H9 (cell line): ENCODE measurements at regions not wholly inside any gene's neighbourhood (a gene's known extent, or its start where the extent isn't known, plus 50 kb on each side); places are given as distances from the start of the nearest gene placed in this dataset.

Experiments
- DNase-seq: peaks from one replicate; pipeline ENCODE4 v3.0.0-alpha.2; 2017
- H2AFZ ChIP-seq: one replicate; pipeline ENCODE4 v1.6.1; 2013; ENCODE audit warnings: mild to moderate bottlenecking, low read length, control low read depth, moderate library complexity
- H2AK5ac ChIP-seq: 2 replicates; pipeline ENCODE4 v1.6.1; 2013; ENCODE audit warnings: low read length, control low read depth, mixed read lengths; ENCODE audit not compliant: insufficient read length
- H2BK120ac ChIP-seq: one replicate; pipeline ENCODE4 v1.6.1; 2013; ENCODE audit warnings: low read depth, mild to moderate bottlenecking, low read length, control low read depth, inconsistent platforms; ENCODE audit not compliant: poor library complexity, severe bottlenecking
- H2BK12ac ChIP-seq: 2 replicates; pipeline ENCODE4 v1.6.1; 2013; ENCODE audit warnings: low read length, control low read depth, mixed read lengths, low read depth; ENCODE audit not compliant: insufficient read length
- H2BK15ac ChIP-seq: 2 replicates; pipeline ENCODE4 v1.6.1; 2013; ENCODE audit warnings: low read depth, low read length, control low read depth
- H2BK20ac ChIP-seq: one replicate; pipeline ENCODE4 v1.6.1; 2013; ENCODE audit warnings: low read depth, mild to moderate bottlenecking, low read length, control low read depth, inconsistent platforms; ENCODE audit not compliant: poor library complexity, severe bottlenecking
- H2BK5ac ChIP-seq: 2 replicates; pipeline ENCODE4 v1.6.1; 2013; ENCODE audit warnings: low read length, control low read depth, mixed read lengths; ENCODE audit not compliant: insufficient read length
- H3K14ac ChIP-seq: 2 replicates; pipeline ENCODE4 v1.6.1; 2013; ENCODE audit warnings: low read length, control low read depth; ENCODE audit not compliant: insufficient read depth
- H3K18ac ChIP-seq: 2 replicates; pipeline ENCODE4 v1.6.1; 2013; ENCODE audit warnings: low read depth, mild to moderate bottlenecking, mixed read lengths, low read length, control low read depth; ENCODE audit not compliant: insufficient read length
- H3K23ac ChIP-seq: 2 replicates; pipeline ENCODE4 v1.6.1; 2013; ENCODE audit warnings: low read length, control low read depth, mixed read lengths, low read depth; ENCODE audit not compliant: insufficient read length
- H3K23me2 ChIP-seq: 2 replicates; pipeline ENCODE4 v1.6.1; 2013; ENCODE audit warnings: low read depth, mild to moderate bottlenecking, mixed read lengths, low read length, control low read depth; ENCODE audit not compliant: insufficient read length, poor library complexity, severe bottlenecking
- H3K27ac ChIP-seq: 2 replicates; pipeline ENCODE4 v1.5.1; 2013; ENCODE audit warnings: low read length, control low read depth, mixed read lengths, low read depth; ENCODE audit not compliant: insufficient read length
- H3K27me3 ChIP-seq: 2 replicates; pipeline ENCODE4 v1.6.1; 2013; ENCODE audit warnings: low read length, control low read depth, inconsistent platforms; ENCODE audit not compliant: insufficient read depth
- H3K4ac ChIP-seq: 2 replicates; pipeline ENCODE4 v1.6.1; 2013; ENCODE audit warnings: low read depth, mild to moderate bottlenecking, control low read depth, inconsistent platforms, low read length, moderate library complexity
- H3K4me1 ChIP-seq: 2 replicates; pipeline ENCODE4 v1.6.1; 2013; ENCODE audit warnings: low read length, control low read depth, inconsistent platforms; ENCODE audit not compliant: insufficient read depth
- H3K4me2 ChIP-seq: 2 replicates; pipeline ENCODE4 v1.6.1; 2013; ENCODE audit warnings: low read length, control low read depth, mixed read lengths; ENCODE audit not compliant: insufficient read length, insufficient read depth
- H3K56ac ChIP-seq: 2 replicates; pipeline ENCODE4 v1.6.1; 2013; ENCODE audit warnings: low read depth, mild to moderate bottlenecking, mixed read lengths, low read length, control low read depth; ENCODE audit not compliant: insufficient read length
- H3K79me1 ChIP-seq: 2 replicates; pipeline ENCODE4 v1.6.1; 2013; ENCODE audit warnings: low read depth, mild to moderate bottlenecking, moderate library complexity, low read length, control low read depth, inconsistent platforms; ENCODE audit not compliant: insufficient read depth, poor library complexity, severe bottlenecking
- H3K79me2 ChIP-seq: 2 replicates; pipeline ENCODE4 v1.6.1; 2013; ENCODE audit warnings: low read length, control low read depth, inconsistent platforms; ENCODE audit not compliant: insufficient read depth
- H3K9ac ChIP-seq: 2 replicates; pipeline ENCODE4 v1.6.1; 2013; ENCODE audit warnings: low read length, control low read depth, mixed read lengths; ENCODE audit not compliant: insufficient read length; ENCODE audit errors: extremely low read depth
- H3K9me3 ChIP-seq: one replicate; pipeline ENCODE4 v1.6.1; 2013; ENCODE audit warnings: low read depth, low read length, inconsistent platforms; ENCODE audit not compliant: control insufficient read depth
- H3T11ph ChIP-seq: one replicate; pipeline ENCODE4 v1.6.1; 2013; ENCODE audit warnings: mild to moderate bottlenecking, low read length, control low read depth, inconsistent platforms
- H4K20me1 ChIP-seq: one replicate; pipeline ENCODE4 v1.6.1; 2013; ENCODE audit not compliant: control insufficient read depth, insufficient read length, insufficient read depth
- H4K5ac ChIP-seq: 2 replicates; pipeline ENCODE4 v1.6.1; 2013; ENCODE audit warnings: low read depth, mild to moderate bottlenecking, mixed read lengths, low read length, control low read depth; ENCODE audit not compliant: insufficient read length
- H4K8ac ChIP-seq: replicated peaks from 2 replicates; pipeline ENCODE4 v1.6.1; 2013; ENCODE audit warnings: low read length, control low read depth, mixed read lengths, low read depth; ENCODE audit not compliant: insufficient read length
- H4K91ac ChIP-seq: 2 replicates; pipeline ENCODE4 v1.6.1; 2013; ENCODE audit warnings: low read depth, mild to moderate bottlenecking, moderate library complexity, mixed read lengths, low read length, control low read depth; ENCODE audit not compliant: insufficient read length
- H3K27ac Mint-ChIP-seq, 3 experiments: 2 replicates in 2 of 3; 3 replicates in 1 of 3; pipeline ENCODE4 v1.8.0; 2020 to 2021; ENCODE audit warnings: mixed read lengths in 3 of 3, mild to moderate bottlenecking in 1 of 3, moderate library complexity in 1 of 3
- H3K27me3 Mint-ChIP-seq: 2 replicates; pipeline ENCODE4 v1.8.0; 2021; ENCODE audit warnings: low read depth, mild to moderate bottlenecking, moderate library complexity, mixed read lengths
- H3K36me3 Mint-ChIP-seq, 3 experiments: 2 replicates in 2 of 3; 3 replicates in 1 of 3; pipeline ENCODE4 v1.8.0; 2020 to 2021; ENCODE audit warnings: low read depth in 3 of 3, mixed read lengths in 3 of 3; ENCODE audit not compliant: insufficient read depth in 1 of 3
- H3K4me1 Mint-ChIP-seq, 2 experiments: 2 replicates each; pipeline ENCODE4 v1.8.0; 2020; ENCODE audit warnings: mixed read lengths in 2 of 2
- H3K4me3 Mint-ChIP-seq, 2 experiments: 2 replicates in 1 of 2; 3 replicates in 1 of 2; pipeline ENCODE4 v1.8.0; 2020 to 2021; ENCODE audit warnings: mild to moderate bottlenecking in 2 of 2, mixed read lengths in 2 of 2, moderate library complexity in 1 of 2
- H3K9me3 Mint-ChIP-seq, 2 experiments: 2 replicates in 1 of 2; 3 replicates in 1 of 2; pipeline ENCODE4 v1.8.0; 2020; ENCODE audit warnings: mild to moderate bottlenecking in 2 of 2, mixed read lengths in 2 of 2, moderate library complexity in 1 of 2
- WGBS: extraction: QIAGEN DNeasy Blood & Tissue Kit; methylation state at CpG from one replicate; pipeline ENCODE4 v1.1.7; 2013; ENCODE audit warnings: missing lambda C conversion rate, low lambda C conversion rate, mixed read lengths; ENCODE audit not compliant: insufficient read length; ENCODE audit errors: extremely low coverage; 5-methylcytosine and 5-hydroxymethylcytosine counted together
- TF ChIP-seq, protein P1 (sequence below): fragments of 200-600 bp; sonication (generic); conservative IDR thresholded peaks from 3 replicates; pipeline ENCODE4 v1.8.0; 2021; ENCODE audit warnings: antibody characterized with exemption, mild to moderate bottlenecking

DNA sequence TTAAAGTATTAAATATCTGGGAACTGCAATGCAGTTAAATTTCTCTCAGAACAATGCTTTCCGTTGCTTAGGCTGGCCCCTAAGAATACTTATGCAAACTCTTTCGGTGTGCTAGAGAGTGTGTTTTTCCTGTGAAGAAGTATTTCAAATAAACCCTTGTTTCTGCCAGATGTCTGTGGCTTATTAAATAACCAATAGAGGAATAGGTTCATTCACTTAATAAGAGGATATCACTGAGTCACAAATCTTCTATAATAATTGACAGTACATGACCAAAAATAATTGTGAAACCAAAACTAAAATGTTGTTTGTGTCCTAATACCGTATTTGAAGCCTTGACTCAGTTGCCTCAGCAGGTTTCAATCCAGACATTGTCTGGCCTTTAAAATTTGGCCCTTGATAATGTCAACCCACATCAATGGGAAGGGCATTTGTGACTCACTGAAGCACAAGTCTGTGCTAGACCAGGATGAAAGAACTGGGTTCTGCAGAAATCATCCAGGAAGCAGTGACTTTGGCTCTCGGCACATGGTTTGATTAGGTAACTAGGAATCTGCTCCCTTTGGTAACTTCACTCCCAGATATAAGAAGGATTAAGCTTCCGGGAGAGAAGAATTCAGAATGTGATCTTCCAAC, 104.2 kb upstream of the BARHL2 start:
- no peaks in the 10 kb centered on the region for H3K4me1 ChIP-seq
- H3K14ac ChIP-seq: no peak overlapping the region
- no peak overlapping the region for H3T11ph ChIP-seq
- Mint-ChIP-seq H3K27me3 (peaks cover 30% of the 10 kb centered on the region), H3K27ac (no peak overlapping the region), H3K4me1 (no peaks in the 10 kb centered on the region), H3K36me3 (no peaks in the 10 kb centered on the region), H3K9me3 (no peaks in the 10 kb centered on the region), H3K4me3 (no peak overlapping the region)
- no peak overlapping the region for H4K8ac ChIP-seq
- no peaks in the 10 kb centered on the region; the same call in 1 of the 2 replicates for H3K27me3 ChIP-seq
- no peak overlapping the region for H2BK20ac ChIP-seq
- no peak overlapping the region for H4K5ac ChIP-seq
- H3K4ac ChIP-seq: no peak overlapping the region
- H3K9me3 ChIP-seq: no peaks in the 10 kb centered on the region
- H3K56ac ChIP-seq: no peak overlapping the region
- no peak overlapping the region for H3K18ac ChIP-seq
- H3K27ac ChIP-seq: no peak overlapping the region
- no peaks in the 10 kb centered on the region for H3K23me2 ChIP-seq
- no peak overlapping the region for H3K9ac ChIP-seq
- no peak overlapping the region for H3K23ac ChIP-seq
- H3K79me2 ChIP-seq: 0 out of 2 replicates have a peak, but pooled peaks cover 2% of the 10 kb centered on the region
- H2AK5ac ChIP-seq: no peak overlapping the region
- no peak overlapping the region for H2BK15ac ChIP-seq
- no peak overlapping the region for H2BK12ac ChIP-seq
- DNase-seq: no peak
- no peak overlapping the region for H2BK5ac ChIP-seq
- no peak overlapping the region for H2BK120ac ChIP-seq
- no peak overlapping the region for H3K4me2 ChIP-seq
- H4K20me1 ChIP-seq: no peaks in the 10 kb centered on the region
- WGBS: no CpG with 5 or more reads among the region's 5 CpGs
- H4K91ac ChIP-seq: no peak overlapping the region
- no peaks in the 10 kb centered on the region for H3K79me1 ChIP-seq
- TF ChIP-seq, protein P1, sequence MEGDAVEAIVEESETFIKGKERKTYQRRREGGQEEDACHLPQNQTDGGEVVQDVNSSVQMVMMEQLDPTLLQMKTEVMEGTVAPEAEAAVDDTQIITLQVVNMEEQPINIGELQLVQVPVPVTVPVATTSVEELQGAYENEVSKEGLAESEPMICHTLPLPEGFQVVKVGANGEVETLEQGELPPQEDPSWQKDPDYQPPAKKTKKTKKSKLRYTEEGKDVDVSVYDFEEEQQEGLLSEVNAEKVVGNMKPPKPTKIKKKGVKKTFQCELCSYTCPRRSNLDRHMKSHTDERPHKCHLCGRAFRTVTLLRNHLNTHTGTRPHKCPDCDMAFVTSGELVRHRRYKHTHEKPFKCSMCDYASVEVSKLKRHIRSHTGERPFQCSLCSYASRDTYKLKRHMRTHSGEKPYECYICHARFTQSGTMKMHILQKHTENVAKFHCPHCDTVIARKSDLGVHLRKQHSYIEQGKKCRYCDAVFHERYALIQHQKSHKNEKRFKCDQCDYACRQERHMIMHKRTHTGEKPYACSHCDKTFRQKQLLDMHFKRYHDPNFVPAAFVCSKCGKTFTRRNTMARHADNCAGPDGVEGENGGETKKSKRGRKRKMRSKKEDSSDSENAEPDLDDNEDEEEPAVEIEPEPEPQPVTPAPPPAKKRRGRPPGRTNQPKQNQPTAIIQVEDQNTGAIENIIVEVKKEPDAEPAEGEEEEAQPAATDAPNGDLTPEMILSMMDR: no peak
- H2AFZ ChIP-seq: no peak overlapping the region
